A673 (cell line): ENCODE measurements at regions not wholly inside any gene's neighbourhood (a gene's known extent, or its start where the extent isn't known, plus 50 kb on each side); places are given as distances from the start of the nearest gene placed in this dataset.

ENCODE experiments used
- BruUV-seq: library from RNA; stranded (reverse); fragments of 400-500 nt; replicated peaks from 2 replicates; lab custom pipeline; 2021; lab: Mats Ljungman, UMichigan
- CTCF ChIA-PET: fragments of 300-600 bp; sonication (Branson Sonifier 250); formaldehyde crosslinking; loops from one replicate; lab custom pipeline; 2022; ENCODE audit warnings: antibody characterized with exemption; lab: Charles Lee
- POLR2A ChIA-PET: fragments of 300-600 bp; sonication (Branson Sonifier 250); formaldehyde crosslinking; loops from one replicate; lab custom pipeline; 2022; ENCODE audit warnings: antibody characterized with exemption; ENCODE audit not compliant: low non-redundant PET; lab: Charles Lee
- DNase-seq: peaks from one replicate; pipeline ENCODE4 v3.0.0-alpha.2; 2015; ENCODE audit warnings: low spot score
- H3K27ac ChIP-seq: fragments of 200-600 bp; sonication (generic); 2 replicates; pipeline ENCODE4 v1.5.1; 2016; ENCODE audit warnings: mixed run types, low read depth, mild to moderate bottlenecking, mixed read lengths, antibody characterized with exemption, low read length; ENCODE audit not compliant: poor library complexity, severe bottlenecking
- H3K27me3 ChIP-seq: fragments of 200-600 bp; sonication (generic); replicated peaks from 2 replicates; pipeline ENCODE4 v1.6.1; 2017; ENCODE audit warnings: mixed run types, low read depth, mild to moderate bottlenecking, mixed read lengths, antibody characterized with exemption, low read length; ENCODE audit not compliant: insufficient read depth, poor library complexity
- H3K36me3 ChIP-seq: fragments of 200-600 bp; sonication (generic); 2 replicates; pipeline ENCODE4 v1.6.1; 2016; ENCODE audit warnings: mixed run types, mild to moderate bottlenecking, mixed read lengths, antibody characterized with exemption, low read length; ENCODE audit not compliant: insufficient read depth, poor library complexity, severe bottlenecking
- H3K4me1 ChIP-seq: fragments of 200-600 bp; sonication (generic); 2 replicates; pipeline ENCODE4 v1.6.1; 2017; ENCODE audit warnings: mixed run types, mild to moderate bottlenecking, mixed read lengths, antibody characterized with exemption, low read length; ENCODE audit not compliant: insufficient read depth, poor library complexity, severe bottlenecking
- H3K4me3 ChIP-seq: fragments of 200-600 bp; sonication (generic); 2 replicates; pipeline ENCODE4 v1.5.1; 2016; ENCODE audit warnings: low read depth, mixed run types, mild to moderate bottlenecking, mixed read lengths, low read length; ENCODE audit not compliant: poor library complexity, severe bottlenecking
- H3K9me3 ChIP-seq: fragments of 200-600 bp; sonication (generic); 2 replicates; pipeline ENCODE4 v1.6.1; 2016; ENCODE audit warnings: mixed run types, low read depth, mild to moderate bottlenecking, mixed read lengths, antibody characterized with exemption, low read length; ENCODE audit not compliant: poor library complexity, severe bottlenecking
- CTCF ChIP-seq: fragments of 300-800, 200-600 bp; sonication (generic); conservative IDR thresholded peaks from 2 replicates; pipeline ENCODE4 v1.5.1; 2017; ENCODE audit warnings: low read depth, mild to moderate bottlenecking, antibody characterized with exemption, low read length, moderate library complexity, mixed read lengths
- EZH2 ChIP-seq: fragments of 200-600 bp; sonication (generic); IDR thresholded peaks from 2 replicates; pipeline ENCODE4 v1.6.1; 2017; ENCODE audit warnings: borderline replicate concordance, low read depth, mild to moderate bottlenecking, mixed read lengths, antibody characterized with exemption, low read length; ENCODE audit not compliant: poor library complexity, severe bottlenecking
- intact Hi-C: fragments of 100-400 bp; cut with micrococcal nuclease; formaldehyde crosslinking; loops from one replicate; pipeline ENCODE4 v1.10.0; 2022; ENCODE audit not compliant: unreplicated experiment

GRCh38 chr6:85363870-85364269, 86.0 kb upstream of the NT5E start:
- ChIA-PET CTCF (no interaction called here), POLR2A (no interaction called here)
- no TSS peak for BruUV-seq
- no peaks in the 10 kb centered on the region for H3K36me3 ChIP-seq
- intact Hi-C loops = no loop called here
- no peak overlapping the region for H3K27ac ChIP-seq
- DNase-seq = no peak
- TF ChIP-seq EZH2 (no peak), CTCF (no peak)
- H3K4me1 ChIP-seq = peaks cover 2% of the 10 kb centered on the region
- H3K9me3 ChIP-seq = no peaks in the 10 kb centered on the region
- no peaks in the 10 kb centered on the region for H3K27me3 ChIP-seq
- H3K4me3 ChIP-seq = no peak overlapping the region

- no peaks in the 10 kb centered on the region for H3K27me3 ChIP-seq
- CTCF ChIA-PET = interaction anchor here (2.5 kb wide), 1 partner anchor 120 kb away, joined by 9 read pairs; no protein-coding TSS in a partner anchor
- H3K27ac ChIP-seq = no peak overlapping the region
- BruUV-seq = no TSS peak
- no peaks in the 10 kb centered on the region for H3K36me3 ChIP-seq
- peaks cover 2% of the 10 kb centered on the region for H3K4me1 ChIP-seq
- H3K9me3 ChIP-seq = no peaks in the 10 kb centered on the region
- H3K4me3 ChIP-seq = no peak overlapping the region
- intact Hi-C loops = no loop called here
- DNase-seq = no peak
- TF ChIP-seq EZH2 = no peak
- TF ChIP-seq CTCF = no peak
- POLR2A ChIA-PET = no interaction called here
Observed at GRCh38 chr6:85362652-85363310, 87.1 kb upstream of the NT5E start.

- Histone ChIP-seq H3K27ac (no peak overlapping the region), H3K4me3 (no peak overlapping the region), H3K4me1 (peaks cover 2% of the 10 kb centered on the region), H3K27me3 (no peaks in the 10 kb centered on the region), H3K36me3 (no peaks in the 10 kb centered on the region), H3K9me3 (no peaks in the 10 kb centered on the region)
- no peak for DNase-seq
- ChIA-PET CTCF (interaction anchor here (2.5 kb wide), 1 partner anchor 121 kb away, joined by 9 read pairs; no protein-coding TSS in a partner anchor), POLR2A (no interaction called here)
- TF ChIP-seq CTCF = no peak
- TF ChIP-seq EZH2 = no peak
- intact Hi-C loops = no loop called here
- BruUV-seq = no TSS peak
Observed at GRCh38 chr6:85361643-85362014, 88.3 kb upstream of the NT5E start.
